Middle frontal gyrus (tissue), 1 donor: ENCODE measurements at regions not wholly inside any gene's neighbourhood (a gene's known extent, or its start where the extent isn't known, plus 50 kb on each side); places are given as distances from the start of the nearest gene placed in this dataset.
"Not testable (repeated sequence)": the region's sequence is repeated elsewhere in the genome, so short reads cannot be mapped to it uniquely, and the experiment has no call there.

Experiments used
- DNase-seq: peaks from one replicate; pipeline ENCODE4 v3.0.0-alpha.2; 2015; ENCODE audit warnings: low spot score; ENCODE audit errors: extremely low spot score

- DNase-seq, result no peak
Measured at GRCh38 chr18:29892960-29893558, 1149.5 kb downstream of the DSC3 start.

GRCh38 chr18:29883114-29883513 is 1159.4 kb downstream of the DSC3 start:
- DNase-seq, result no peak

DNA sequence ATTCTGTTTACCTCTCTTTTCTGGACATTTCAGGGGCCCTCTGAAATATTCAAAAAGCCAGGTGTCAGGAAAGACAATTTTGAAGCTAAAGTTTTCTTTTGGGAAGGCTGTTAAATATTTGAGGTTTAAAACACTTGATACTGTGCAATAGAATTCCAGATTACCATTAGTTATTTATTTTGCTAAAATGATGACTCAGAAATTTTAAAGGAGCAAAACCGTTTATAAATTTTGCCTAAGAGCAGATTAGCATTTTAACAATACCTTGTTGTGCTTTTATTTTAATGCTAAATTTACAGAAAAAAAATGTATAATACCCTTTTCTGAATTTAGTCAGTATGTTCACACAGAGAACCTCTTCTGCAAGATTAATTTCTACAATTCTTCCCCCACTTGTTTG is 1159.9 kb downstream of the DSC3 start:
- DNase-seq, result no peak

- no peak for DNase-seq
Measured at GRCh38 chr18:29879763-29880162, 1162.8 kb downstream of the DSC3 start.

- no peak for DNase-seq
Measured at GRCh38 chr18:29874519-29875098, 1167.9 kb downstream of the DSC3 start.

GRCh38 chr18:29873211-29873610 is 1169.3 kb downstream of the DSC3 start:
- DNase-seq, result no peak

- DNase-seq, result no peak
Measured at GRCh38 chr18:29871246-29871645, 1171.3 kb downstream of the DSC3 start.

DNA sequence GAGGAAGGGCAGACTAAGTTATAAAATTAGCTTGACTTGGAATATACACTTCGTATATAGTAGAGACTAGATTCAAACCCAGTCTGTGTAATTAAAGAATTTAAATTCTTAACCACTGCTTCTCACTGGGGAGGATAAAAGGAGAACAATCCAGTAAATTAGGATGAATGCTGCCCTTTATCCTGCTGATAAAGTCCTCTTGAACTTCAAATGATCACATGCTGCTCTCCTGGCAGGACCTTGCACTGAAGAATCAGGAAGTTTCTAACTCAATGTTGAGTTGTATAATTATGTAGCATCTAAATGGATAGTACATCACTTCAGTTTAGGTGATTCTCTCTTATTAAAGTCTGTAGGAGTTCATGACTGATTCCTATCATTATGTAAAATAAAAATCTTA is 1179.7 kb downstream of the DSC3 start:
- DNase-seq, result no peak

DNA sequence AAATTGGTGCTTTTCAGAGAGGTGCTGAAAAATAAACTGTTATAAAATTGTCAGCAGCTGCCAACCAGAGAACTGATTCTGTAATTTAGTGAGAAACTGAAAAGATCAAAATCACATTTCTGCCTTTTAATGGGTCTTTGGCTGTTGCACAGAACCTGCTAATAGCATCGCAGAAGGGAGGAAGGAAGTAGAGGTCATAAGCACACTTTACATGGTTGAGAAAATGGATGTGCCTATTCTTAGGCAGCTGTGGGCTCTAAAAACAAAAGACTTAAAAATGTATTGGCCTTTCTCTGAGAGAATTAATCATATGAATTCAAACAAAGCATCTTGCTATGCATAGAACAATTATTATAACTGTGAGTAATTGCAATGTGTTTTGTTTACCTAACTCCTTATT is 1186.9 kb downstream of the DSC3 start:
- no peak for DNase-seq

GRCh38 chr18:29853126-29853525 is 1189.4 kb downstream of the DSC3 start:
- DNase-seq, result no peak

- DNase-seq, result no peak
Measured at GRCh38 chr18:29849144-29849543, 1193.4 kb downstream of the DSC3 start.

- no peak for DNase-seq
Measured at GRCh38 chr18:29841631-29842030, 1200.9 kb downstream of the DSC3 start.

- DNase-seq, result no peak
Measured at GRCh38 chr18:29840089-29840488, 1202.5 kb downstream of the DSC3 start.

DNA sequence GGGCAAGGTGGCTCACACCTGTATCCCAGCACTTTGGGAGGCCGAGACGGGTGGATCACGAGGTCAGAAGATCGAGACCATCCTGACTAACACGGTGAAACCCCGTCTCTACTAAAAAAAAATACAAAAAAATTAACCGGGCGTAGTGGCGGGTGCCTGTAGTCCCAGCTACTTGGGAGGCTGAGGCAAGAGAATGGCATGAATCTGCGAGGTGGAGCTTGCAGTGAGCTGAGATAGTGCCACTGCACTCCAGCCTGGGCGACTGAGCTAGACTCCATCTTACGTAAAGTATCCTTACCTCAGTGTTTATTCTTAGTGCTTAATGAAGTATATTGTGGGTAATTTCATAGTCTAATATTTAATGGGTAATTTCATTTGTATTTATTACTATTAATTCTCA is 1203.6 kb downstream of the DSC3 start:
- not testable (repeated sequence) for DNase-seq

DNA sequence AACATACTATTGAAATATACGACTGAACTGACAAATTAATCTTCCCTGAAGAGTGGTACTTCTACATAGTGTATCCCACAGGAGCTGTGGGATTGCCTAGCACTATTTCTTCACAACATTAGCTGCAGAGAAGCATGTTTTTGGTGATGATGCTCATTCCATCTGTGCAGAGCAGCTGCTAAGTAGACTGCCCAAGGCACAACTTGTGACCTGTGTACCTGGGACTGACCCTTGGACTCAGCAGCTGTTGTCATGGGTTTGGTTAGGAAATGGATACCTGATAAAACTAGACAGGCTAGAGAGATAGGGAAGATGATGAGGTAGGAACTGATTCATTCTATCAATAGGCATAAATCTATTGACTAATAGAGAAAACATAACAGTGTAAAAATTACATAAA is 1204.0 kb downstream of the DSC3 start:
- no peak for DNase-seq

- DNase-seq, result no peak
Measured at GRCh38 chr18:29823671-29824070, 1218.9 kb downstream of the DSC3 start.

GRCh38 chr18:29821544-29821943 is 1221.0 kb downstream of the DSC3 start:
- DNase-seq, result no peak

- DNase-seq, result no peak
Measured at GRCh38 chr18:29811519-29811918, 1231.0 kb downstream of the DSC3 start.

- DNase-seq, result no peak
Measured at GRCh38 chr18:29780816-29781215, 1261.7 kb downstream of the DSC3 start.

GRCh38 chr18:29779096-29779495 is 1263.4 kb downstream of the DSC3 start:
- DNase-seq, result no peak

- no peak for DNase-seq
Measured at GRCh38 chr18:29753379-29753778, 1289.2 kb downstream of the DSC3 start.

DNA sequence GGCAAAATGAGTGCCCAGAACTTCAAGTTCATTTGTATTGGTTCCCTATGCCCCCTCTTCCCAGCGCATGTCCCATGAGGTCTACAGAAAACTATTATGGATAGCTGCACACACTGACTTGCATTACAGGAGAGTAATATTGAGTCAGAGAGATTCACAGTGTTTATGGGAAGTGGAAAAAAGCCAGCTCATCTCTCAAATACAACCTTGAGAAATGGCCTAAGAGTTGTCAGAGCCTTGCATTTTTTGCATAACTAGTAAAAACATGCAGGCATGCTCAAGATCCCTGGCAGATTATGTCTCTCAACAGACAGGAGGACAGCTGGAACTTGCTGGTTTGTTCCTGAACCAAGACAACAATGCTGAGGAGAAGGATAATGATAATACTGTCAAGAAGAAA is 1292.8 kb downstream of the DSC3 start:
- DNase-seq, result no peak

- no peak for DNase-seq
Measured at GRCh38 chr18:29741461-29741860, 1301.1 kb downstream of the DSC3 start.

- no peak for DNase-seq
Measured at GRCh38 chr18:29737620-29738019, 1304.9 kb downstream of the DSC3 start.
